ENCODE measurements at regions not wholly inside any gene's neighbourhood (a gene's known extent, or its start where the extent isn't known, plus 50 kb on each side); places are given as distances from the start of the nearest gene placed in this dataset.

DNA sequence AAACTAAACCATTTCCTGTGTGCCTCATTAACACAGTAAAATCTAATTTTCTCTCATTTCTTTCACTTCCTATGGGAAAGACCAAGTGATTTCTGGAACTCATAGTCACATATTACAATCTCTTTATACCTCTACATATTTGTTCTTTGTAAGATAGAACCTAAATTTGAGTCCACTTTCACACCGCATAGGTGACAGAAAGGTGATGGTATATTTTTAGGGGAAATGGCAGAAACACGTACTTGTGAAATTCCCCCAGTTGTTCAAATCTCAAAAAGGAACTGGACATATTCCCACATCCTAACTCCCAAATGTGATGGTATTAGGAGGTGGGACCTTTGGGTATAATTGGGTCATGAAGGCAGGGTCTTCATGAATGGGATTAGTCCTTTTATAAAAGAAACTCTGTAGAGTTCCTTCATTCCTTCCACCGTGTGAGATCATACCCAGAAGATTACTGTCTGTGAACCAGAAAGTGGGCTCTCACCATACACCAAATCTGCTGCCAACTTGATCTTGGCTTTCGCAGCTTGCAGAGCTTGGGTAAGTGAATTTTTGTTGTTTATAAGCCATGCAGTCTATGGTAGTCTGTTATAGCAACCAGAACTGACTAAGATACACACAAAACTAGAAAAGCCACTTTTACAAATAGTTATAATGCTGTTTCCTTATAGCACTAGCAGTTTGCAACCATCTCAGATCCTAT lies 542.1 kb downstream of the DSC3 start (continued):
- TF ChIP-seq, protein P1, sequence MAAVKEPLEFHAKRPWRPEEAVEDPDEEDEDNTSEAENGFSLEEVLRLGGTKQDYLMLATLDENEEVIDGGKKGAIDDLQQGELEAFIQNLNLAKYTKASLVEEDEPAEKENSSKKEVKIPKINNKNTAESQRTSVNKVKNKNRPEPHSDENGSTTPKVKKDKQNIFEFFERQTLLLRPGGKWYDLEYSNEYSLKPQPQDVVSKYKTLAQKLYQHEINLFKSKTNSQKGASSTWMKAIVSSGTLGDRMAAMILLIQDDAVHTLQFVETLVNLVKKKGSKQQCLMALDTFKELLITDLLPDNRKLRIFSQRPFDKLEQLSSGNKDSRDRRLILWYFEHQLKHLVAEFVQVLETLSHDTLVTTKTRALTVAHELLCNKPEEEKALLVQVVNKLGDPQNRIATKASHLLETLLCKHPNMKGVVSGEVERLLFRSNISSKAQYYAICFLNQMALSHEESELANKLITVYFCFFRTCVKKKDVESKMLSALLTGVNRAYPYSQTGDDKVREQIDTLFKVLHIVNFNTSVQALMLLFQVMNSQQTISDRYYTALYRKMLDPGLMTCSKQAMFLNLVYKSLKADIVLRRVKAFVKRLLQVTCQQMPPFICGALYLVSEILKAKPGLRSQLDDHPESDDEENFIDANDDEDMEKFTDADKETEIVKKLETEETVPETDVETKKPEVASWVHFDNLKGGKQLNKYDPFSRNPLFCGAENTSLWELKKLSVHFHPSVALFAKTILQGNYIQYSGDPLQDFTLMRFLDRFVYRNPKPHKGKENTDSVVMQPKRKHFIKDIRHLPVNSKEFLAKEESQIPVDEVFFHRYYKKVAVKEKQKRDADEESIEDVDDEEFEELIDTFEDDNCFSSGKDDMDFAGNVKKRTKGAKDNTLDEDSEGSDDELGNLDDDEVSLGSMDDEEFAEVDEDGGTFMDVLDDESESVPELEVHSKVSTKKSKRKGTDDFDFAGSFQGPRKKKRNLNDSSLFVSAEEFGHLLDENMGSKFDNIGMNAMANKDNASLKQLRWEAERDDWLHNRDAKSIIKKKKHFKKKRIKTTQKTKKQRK (IDR thresholded peaks at IDR 0.05; ENCODE audit: low read depth, low read length): no peak
- TF ChIP-seq SIN3A (IDR thresholded peaks at IDR 0.05; ENCODE audit: low read depth, low read length) (no peak), EED (IDR thresholded peaks at IDR 0.05; ENCODE audit: low read depth) (no peak), SMC3 (IDR thresholded peaks at IDR 0.05; ENCODE audit: borderline replicate concordance, low read length) (no peak), CHD4 (IDR thresholded peaks at IDR 0.05) (no peak), GABPA (IDR thresholded peaks at IDR 0.05; ENCODE audit: low read depth) (no peak), PML (IDR thresholded peaks at IDR 0.05; ENCODE audit: low read length) (no peak), NR2C1 (IDR thresholded peaks at IDR 0.05) (no peak), RB1 (IDR thresholded peaks at IDR 0.05; ENCODE audit: borderline replicate concordance) (no peak), ZBED1 (IDR thresholded peaks at IDR 0.05; ENCODE audit: borderline replicate concordance) (no peak), SMAD1 (IDR thresholded peaks at IDR 0.05; ENCODE audit: low read depth, partially characterized antibody) (peak; percentile 70), BHLHE40 (IDR thresholded peaks at IDR 0.05; ENCODE audit: borderline replicate concordance in 1 of 2, low read depth in 2 of 2, low read length in 1 of 2) (0 out of 4 replicates have a peak, but pooled peaks of 1 of the 2 experiments have one; percentile 24), STAT1 (conservative IDR thresholded peaks at IDR 0.05) (no peak), BCL11A (IDR thresholded peaks at IDR 0.05; ENCODE audit: low read depth, low read length) (no peak), ETV6 (conservative IDR thresholded peaks at IDR 0.05 in 1 of 2, IDR thresholded peaks at IDR 0.05 in 1 of 2; ENCODE audit: borderline replicate concordance in 1 of 2, low read depth in 1 of 2) (no peak), FOS (IDR thresholded peaks at IDR 0.05; ENCODE audit: borderline replicate concordance, extremely low read depth, insufficient read length) (no peak)
- TF ChIP-seq, protein P2, sequence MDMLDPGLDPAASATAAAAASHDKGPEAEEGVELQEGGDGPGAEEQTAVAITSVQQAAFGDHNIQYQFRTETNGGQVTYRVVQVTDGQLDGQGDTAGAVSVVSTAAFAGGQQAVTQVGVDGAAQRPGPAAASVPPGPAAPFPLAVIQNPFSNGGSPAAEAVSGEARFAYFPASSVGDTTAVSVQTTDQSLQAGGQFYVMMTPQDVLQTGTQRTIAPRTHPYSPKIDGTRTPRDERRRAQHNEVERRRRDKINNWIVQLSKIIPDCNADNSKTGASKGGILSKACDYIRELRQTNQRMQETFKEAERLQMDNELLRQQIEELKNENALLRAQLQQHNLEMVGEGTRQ (IDR thresholded peaks at IDR 0.05; ENCODE audit: borderline replicate concordance, low read depth, low read length): no peak
- TF ChIP-seq, protein P3, sequence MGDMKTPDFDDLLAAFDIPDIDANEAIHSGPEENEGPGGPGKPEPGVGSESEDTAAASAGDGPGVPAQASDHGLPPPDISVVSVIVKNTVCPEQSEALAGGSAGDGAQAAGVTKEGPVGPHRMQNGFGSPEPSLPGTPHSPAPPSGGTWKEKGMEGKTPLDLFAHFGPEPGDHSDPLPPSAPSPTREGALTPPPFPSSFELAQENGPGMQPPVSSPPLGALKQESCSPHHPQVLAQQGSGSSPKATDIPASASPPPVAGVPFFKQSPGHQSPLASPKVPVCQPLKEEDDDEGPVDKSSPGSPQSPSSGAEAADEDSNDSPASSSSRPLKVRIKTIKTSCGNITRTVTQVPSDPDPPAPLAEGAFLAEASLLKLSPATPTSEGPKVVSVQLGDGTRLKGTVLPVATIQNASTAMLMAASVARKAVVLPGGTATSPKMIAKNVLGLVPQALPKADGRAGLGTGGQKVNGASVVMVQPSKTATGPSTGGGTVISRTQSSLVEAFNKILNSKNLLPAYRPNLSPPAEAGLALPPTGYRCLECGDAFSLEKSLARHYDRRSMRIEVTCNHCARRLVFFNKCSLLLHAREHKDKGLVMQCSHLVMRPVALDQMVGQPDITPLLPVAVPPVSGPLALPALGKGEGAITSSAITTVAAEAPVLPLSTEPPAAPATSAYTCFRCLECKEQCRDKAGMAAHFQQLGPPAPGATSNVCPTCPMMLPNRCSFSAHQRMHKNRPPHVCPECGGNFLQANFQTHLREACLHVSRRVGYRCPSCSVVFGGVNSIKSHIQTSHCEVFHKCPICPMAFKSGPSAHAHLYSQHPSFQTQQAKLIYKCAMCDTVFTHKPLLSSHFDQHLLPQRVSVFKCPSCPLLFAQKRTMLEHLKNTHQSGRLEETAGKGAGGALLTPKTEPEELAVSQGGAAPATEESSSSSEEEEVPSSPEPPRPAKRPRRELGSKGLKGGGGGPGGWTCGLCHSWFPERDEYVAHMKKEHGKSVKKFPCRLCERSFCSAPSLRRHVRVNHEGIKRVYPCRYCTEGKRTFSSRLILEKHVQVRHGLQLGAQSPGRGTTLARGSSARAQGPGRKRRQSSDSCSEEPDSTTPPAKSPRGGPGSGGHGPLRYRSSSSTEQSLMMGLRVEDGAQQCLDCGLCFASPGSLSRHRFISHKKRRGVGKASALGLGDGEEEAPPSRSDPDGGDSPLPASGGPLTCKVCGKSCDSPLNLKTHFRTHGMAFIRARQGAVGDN (IDR thresholded peaks at IDR 0.05): 0 out of 2 replicates have a peak, but pooled peaks have one; percentile 14
- TF ChIP-seq, protein P4, sequence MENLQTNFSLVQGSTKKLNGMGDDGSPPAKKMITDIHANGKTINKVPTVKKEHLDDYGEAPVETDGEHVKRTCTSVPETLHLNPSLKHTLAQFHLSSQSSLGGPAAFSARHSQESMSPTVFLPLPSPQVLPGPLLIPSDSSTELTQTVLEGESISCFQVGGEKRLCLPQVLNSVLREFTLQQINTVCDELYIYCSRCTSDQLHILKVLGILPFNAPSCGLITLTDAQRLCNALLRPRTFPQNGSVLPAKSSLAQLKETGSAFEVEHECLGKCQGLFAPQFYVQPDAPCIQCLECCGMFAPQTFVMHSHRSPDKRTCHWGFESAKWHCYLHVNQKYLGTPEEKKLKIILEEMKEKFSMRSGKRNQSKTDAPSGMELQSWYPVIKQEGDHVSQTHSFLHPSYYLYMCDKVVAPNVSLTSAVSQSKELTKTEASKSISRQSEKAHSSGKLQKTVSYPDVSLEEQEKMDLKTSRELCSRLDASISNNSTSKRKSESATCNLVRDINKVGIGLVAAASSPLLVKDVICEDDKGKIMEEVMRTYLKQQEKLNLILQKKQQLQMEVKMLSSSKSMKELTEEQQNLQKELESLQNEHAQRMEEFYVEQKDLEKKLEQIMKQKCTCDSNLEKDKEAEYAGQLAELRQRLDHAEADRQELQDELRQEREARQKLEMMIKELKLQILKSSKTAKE (IDR thresholded peaks at IDR 0.05; ENCODE audit: low read depth, poor library complexity, severe bottlenecking): peak; percentile 22
